ENCODE measurements at regions not wholly inside any gene's neighbourhood (a gene's known extent, or its start where the extent isn't known, plus 50 kb on each side); places are given as distances from the start of the nearest gene placed in this dataset.
A peak's percentile ranks its signal among the peaks of the same experiment; 100 is the strongest.

GRCh38 chr11:88410656-88411055, 73.1 kb upstream of the CTSC start:
- peak; percentile 74 for DNase-seq (ENCODE audit: low spot score)
- ChIA-PET CTCF (no interaction called here), POLR2A (ENCODE audit: low non-redundant PET) (no interaction called here)
- H3K27ac ChIP-seq, result no peak overlapping the region
- TF ChIP-seq CTCF (conservative IDR thresholded peaks at IDR 0.05; ENCODE audit: low read depth), result no peak

- ChIA-PET POLR2A (ENCODE audit: low non-redundant PET) (no interaction called here), CTCF (no interaction called here)
- peak overlapping the region; percentile 92 for H3K27ac ChIP-seq
- DNase-seq (ENCODE audit: low spot score), result no peak
- TF ChIP-seq CTCF (conservative IDR thresholded peaks at IDR 0.05; ENCODE audit: low read depth), result no peak
Observed at GRCh38 chr11:88410056-88410455, 72.5 kb upstream of the CTSC start.

GRCh38 chr11:88406876-88407275, 69.3 kb upstream of the CTSC start:
- ChIA-PET CTCF (no interaction called here), POLR2A (ENCODE audit: low non-redundant PET) (no interaction called here)

GRCh38 chr11:88405853-88406252, 68.3 kb upstream of the CTSC start:
- CTCF ChIA-PET, result no interaction called here
- no peak for TF ChIP-seq CTCF (conservative IDR thresholded peaks at IDR 0.05; ENCODE audit: low read depth)
- no peak overlapping the region for H3K27ac ChIP-seq
- no peak for DNase-seq (ENCODE audit: low spot score)
- POLR2A ChIA-PET (ENCODE audit: low non-redundant PET), result no interaction called here

More at GRCh38 chr11:88406876-88407275, 69.3 kb upstream of the CTSC start:
- no peak overlapping the region for H3K27ac ChIP-seq
- TF ChIP-seq CTCF (conservative IDR thresholded peaks at IDR 0.05; ENCODE audit: low read depth), result no peak
- DNase-seq (ENCODE audit: low spot score), result no peak

GRCh38 chr11:88404932-88405710, 67.6 kb upstream of the CTSC start:
- DNase-seq (ENCODE audit: low spot score), result no peak
- ChIA-PET POLR2A (ENCODE audit: low non-redundant PET) (no interaction called here), CTCF (no interaction called here)
- TF ChIP-seq CTCF (conservative IDR thresholded peaks at IDR 0.05; ENCODE audit: low read depth), result no peak
- no peak overlapping the region for H3K27ac ChIP-seq

- no peak for DNase-seq (ENCODE audit: low spot score)
- ChIA-PET POLR2A (ENCODE audit: low non-redundant PET) (no interaction called here), CTCF (no interaction called here)
- H3K27ac ChIP-seq, result no peak overlapping the region
- no peak for TF ChIP-seq CTCF (conservative IDR thresholded peaks at IDR 0.05; ENCODE audit: low read depth)
Observed at GRCh38 chr11:88404391-88404790, 66.9 kb upstream of the CTSC start.

Measured in RWPE1 (cell line).